Femur (tissue), 1 donor: ENCODE measurements at regions not wholly inside any gene's neighbourhood (a gene's known extent, or its start where the extent isn't known, plus 50 kb on each side); places are given as distances from the start of the nearest gene placed in this dataset.
"Not testable (repeated sequence)": the region's sequence is repeated elsewhere in the genome, so short reads cannot be mapped to it uniquely, and the experiment has no call there.

Experiments used
- DNase-seq: peaks from one replicate; pipeline ENCODE4 v3.0.0-alpha.2; 2017

DNA sequence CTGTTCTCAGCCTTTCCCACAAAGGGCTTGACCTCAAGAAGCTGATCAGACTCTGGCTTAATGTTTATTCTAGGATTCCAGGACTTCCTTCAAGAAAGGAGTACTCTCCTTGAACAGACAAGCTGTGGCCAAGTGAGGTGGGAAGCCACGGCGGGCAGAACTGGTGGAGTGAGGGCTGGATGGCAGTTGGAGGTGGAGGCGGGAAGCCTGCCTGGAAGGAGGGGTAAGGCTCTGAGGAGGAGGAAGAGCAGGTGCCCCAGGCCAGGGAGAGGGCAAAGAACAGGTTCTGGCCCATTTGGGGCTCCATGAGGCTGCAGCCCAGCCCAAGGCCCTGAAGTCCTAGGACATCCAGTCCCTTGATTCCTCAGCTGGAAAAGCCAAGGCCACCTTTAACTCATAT lies 143.9 kb downstream of the CYP26B1 start:
- no peak for DNase-seq

- no peak for DNase-seq
Observed at GRCh38 chr2:72003124-72003523, 144.5 kb downstream of the CYP26B1 start.

DNA sequence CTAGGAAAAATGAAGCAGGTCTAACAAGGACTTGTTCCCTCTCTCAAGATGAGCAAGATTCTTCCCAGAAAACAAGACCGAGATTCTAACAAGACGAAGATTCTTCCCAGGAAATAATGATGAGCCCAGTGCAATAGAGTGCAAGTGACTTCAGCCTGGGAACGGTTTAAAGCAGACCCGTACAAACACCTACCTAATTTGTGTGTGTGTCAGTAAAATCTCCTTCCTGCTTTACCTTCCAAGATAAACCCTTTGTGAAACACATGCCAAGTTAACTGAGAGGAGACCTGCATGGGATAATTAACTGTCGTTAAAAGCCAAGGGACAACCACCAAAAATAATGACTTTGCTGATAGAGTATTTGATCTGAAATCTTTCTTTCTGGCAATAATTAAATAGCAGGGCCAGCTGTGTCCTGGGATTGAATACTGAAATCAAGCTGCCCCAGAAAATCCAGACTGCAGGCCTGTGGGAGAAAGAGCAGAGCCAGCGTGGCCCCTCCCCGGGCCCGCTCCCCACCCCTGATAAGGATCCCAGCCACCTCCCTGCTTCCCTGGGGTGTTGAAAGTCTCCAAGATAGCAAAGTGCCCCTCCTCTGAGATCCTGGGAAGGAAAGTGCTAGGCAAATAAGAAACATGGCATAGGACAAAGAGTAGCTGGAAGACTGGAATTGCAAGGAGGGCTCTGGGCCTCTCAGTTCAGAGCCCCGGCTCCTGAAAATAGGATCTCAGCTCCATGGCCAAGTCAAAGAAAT lies 145.5 kb downstream of the CYP26B1 start:
- no peak for DNase-seq

- no peak for DNase-seq
Observed at GRCh38 chr2:72000110-72000509, 147.6 kb downstream of the CYP26B1 start.

- DNase-seq = no peak
Observed at GRCh38 chr2:71999580-71999979, 148.1 kb downstream of the CYP26B1 start.

DNA sequence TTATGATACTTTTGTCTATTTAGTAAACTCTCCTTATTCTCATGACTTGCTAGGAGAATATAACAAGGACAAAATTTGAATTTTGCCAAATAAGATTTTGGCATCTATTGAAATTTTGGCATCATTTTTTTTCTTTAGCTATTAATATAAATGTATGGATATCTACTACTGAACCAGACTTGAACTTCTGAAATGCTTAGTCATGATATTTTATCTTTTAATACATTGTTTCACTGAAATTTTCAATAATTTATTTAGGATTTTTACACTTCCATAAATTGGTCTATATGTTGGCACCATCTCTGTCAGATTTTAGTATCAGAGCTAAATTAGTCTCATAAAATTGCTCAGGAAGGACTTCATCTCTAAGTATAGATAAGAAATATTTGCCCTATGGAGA lies 149.8 kb downstream of the CYP26B1 start:
- DNase-seq = no peak

DNA sequence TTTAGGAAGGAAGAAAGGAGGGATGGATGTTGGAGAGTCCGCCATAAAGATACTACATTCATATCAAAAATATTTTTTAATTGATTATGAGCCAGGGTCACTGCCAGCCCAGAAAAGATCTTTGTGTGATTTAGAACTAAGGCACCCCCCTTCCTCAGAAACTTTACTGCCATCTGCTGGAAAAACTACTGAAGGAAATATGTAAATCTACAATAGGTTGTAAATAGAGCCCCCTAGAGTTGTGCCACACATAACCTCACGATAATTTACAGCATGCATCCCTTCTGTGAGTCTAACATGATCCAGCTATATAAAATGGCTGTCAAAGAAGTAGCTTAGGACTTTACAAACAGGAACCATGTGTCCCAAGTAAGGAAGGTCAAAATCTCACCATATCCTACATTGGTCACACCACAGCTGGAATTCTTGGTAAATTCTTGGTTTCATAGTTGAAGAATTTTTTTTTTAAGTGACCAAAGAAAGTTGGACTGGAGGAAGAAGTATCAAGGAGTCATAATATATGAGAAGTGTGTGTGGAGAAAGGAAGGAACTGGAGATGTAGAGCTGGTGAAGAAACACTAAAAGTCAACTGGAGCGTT lies 152.5 kb downstream of the CYP26B1 start:
- no peak for DNase-seq

DNA sequence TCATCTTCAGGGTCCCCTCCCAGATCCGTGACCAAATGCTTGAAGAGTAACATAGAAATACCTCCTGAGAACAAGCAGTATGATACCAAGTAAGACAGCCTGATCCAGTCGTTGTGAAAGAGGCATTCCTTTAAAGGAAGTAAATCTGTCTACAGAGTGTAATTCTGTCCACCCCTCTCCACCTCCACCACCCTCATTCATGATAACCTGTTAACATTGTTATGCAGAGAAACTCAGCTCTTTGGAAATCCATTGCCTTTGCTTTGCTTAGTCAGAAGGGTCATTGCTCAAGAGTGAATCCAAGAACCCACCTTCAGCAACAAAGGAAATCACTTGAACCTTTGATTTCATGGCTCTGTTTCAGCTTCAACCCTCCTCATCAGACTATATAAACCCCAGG lies 155.6 kb downstream of the CYP26B1 start:
- DNase-seq = no peak

- no peak for DNase-seq
Observed at GRCh38 chr2:71991397-71991796, 156.3 kb downstream of the CYP26B1 start.

DNA sequence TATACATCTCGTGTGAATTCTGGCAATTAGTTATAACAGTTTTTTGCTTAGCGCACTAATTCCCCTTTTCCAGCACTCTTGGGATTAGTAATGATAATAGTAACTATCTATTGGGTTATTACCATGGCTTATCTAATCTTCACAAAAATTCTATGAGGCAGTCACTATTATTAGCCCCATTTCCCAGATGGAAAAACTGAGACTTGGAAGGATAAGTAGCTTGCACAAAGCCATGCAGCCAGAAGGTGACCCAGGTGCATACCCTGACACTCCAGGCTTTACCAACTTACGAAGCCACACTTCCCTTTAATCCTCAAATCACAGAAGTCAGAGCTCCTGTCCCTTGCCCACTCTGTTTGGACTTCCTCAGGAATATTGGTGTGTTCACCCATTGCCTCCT lies 156.8 kb downstream of the CYP26B1 start:
- DNase-seq = no peak

GRCh38 chr2:71990122-71990521 lies 157.5 kb downstream of the CYP26B1 start:
- no peak for DNase-seq

DNA sequence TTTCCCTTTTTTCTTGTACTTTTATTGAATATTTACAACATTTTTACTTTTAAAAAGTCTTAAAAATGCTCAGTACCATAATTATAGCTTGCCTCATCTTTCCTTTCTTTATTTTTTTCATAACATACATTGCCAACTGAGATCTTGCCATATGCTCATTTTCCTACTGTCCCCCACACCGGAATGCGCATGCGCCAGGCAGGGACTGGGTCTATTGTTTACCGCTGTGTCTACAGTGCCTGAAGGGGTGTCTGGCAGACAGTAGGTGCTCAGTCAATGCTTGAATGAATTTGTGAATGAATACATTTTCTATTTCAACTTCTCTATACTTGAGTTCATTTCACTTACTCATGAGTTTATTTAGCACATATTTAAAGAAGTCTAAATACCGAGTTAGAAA lies 158.0 kb downstream of the CYP26B1 start:
- no peak for DNase-seq

- no peak for DNase-seq
Observed at GRCh38 chr2:71988170-71988569, 159.5 kb downstream of the CYP26B1 start.

DNA sequence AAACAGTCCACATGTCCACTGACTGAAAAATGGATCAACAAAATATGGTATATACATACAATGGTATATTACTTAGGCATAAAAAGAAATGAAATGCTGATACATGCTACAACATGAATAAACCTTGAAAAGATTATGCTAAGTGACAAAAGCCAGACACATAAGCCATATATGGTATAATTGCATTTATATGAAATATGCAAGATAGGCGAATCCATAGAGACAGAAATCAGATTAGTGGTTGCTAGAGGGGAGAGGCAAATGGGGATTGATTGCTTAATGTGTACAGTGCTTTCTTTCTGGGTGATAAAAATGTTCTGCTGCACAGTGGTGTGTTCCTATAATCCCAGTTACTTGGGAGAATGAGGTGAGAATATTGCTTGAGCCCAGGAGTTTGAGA lies 171.0 kb downstream of the CYP26B1 start:
- no peak for DNase-seq

- DNase-seq = no peak
Observed at GRCh38 chr2:71974846-71975245, 172.8 kb downstream of the CYP26B1 start.

GRCh38 chr2:71971493-71971892 lies 176.2 kb downstream of the CYP26B1 start:
- DNase-seq = no peak

GRCh38 chr2:71965530-71965929 lies 182.1 kb downstream of the CYP26B1 start:
- no peak for DNase-seq

GRCh38 chr2:71962911-71963694 lies 184.6 kb downstream of the CYP26B1 start:
- no peak for DNase-seq

DNA sequence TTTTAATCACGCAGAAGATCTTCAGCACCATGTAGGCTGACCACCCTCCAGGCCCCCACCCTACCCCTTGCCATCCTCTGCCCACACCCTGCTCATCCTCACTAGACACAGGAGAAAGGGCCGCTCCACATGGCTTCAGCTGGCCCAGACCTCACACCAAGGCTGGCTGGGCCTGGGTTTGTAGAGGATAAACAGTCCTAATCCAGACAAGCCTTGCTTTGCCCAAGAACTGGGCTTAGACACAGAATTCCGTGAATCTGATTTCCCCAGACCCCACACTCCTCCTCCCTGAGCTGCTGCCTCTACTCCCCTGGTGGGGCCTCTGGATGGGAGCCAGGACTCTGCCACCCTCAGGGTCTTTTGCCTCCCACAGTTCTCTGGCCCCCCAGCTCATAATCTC lies 185.3 kb downstream of the CYP26B1 start:
- DNase-seq = no peak

DNA sequence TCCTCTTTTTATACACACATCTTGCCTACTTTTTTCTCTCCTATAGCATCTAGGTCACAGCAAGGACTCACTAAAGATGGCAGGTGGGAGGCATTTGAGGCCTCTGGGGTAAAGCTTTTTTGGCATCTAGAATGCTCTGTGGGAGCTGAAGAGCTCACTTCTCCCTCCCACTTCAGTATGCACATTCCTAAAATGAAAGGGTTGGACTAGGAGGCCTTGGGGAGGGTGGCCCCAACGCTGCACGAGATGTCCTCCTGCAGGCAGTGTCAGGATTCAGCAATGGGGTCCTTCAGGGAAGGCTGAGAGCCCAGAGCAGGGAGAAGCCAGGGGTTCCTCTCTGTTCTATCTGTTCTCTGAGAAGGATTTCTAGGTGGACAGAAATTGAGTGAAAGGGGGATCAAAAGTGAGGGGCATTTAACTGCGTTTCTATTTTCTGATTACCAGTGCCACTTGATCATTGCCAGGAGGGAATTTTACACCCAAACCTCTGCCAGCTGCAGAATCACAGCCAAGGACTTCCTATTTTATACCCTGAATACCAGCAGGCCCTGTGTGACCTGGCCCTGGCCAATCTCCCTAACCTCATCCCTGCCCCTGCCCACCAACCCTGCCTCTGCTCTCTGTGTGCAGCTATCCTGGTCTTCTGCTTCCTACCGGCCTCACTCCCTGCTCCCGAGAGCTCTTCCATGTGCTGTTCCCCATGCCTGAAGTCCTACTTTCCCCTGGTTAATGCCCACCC lies 186.2 kb downstream of the CYP26B1 start:
- no peak for DNase-seq

DNA sequence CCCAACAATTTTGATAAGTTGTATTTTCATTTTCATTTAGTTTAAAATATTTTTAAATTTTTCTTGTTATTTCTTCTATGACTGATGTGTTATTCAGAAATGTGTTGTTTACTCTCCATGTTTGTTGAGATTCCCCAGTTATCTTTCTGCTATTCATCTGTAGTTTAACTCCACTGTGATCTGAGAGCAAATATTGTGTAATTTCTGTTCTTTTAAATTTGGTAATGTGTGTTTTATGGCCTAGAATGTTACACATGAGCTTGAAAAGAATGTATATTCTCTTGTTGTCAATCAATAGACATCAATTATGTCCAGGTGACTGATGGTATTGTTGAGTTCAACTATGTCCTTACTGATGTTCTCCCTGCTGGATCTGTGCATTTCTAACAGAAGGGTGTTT lies 188.2 kb downstream of the CYP26B1 start:
- DNase-seq = no peak

DNA sequence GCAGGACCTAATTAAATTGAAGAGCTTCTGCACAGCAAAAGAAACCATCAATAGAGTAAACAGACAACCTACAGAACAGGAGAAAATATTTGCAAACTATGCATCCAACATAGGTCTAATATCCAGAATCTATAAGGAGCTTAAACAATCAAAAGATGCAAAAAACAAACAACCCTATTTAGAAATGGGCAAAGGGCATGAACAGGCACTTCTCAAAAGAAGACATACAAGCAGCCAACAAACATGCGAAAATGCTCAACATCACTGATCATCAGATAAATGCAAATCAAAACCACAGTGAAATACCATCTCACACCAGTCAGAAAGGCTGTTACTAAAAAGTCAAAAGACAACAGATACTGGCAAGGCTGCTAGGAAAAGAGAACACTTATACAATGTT lies 189.2 kb downstream of the CYP26B1 start:
- not testable (repeated sequence) for DNase-seq

GRCh38 chr2:71952572-71953188 lies 195.0 kb downstream of the CYP26B1 start:
- no peak for DNase-seq
